ENCODE measurements at regions not wholly inside any gene's neighbourhood (a gene's known extent, or its start where the extent isn't known, plus 50 kb on each side); places are given as distances from the start of the nearest gene placed in this dataset.

- Mint-ChIP-seq H3K27ac (ENCODE audit: unreplicated experiment) (no peak overlapping the region), H3K4me1 (ENCODE audit: unreplicated experiment) (no peaks in the 10 kb centered on the region), H3K27me3 (ENCODE audit: unreplicated experiment) (peaks cover 9% of the 10 kb centered on the region), H3K36me3 (ENCODE audit: unreplicated experiment) (no peaks in the 10 kb centered on the region), H3K9me3 (ENCODE audit: unreplicated experiment) (peaks cover 17% of the 10 kb centered on the region), H3K4me3 (ENCODE audit: unreplicated experiment) (no peak overlapping the region)
- DNase-seq (ENCODE audit: extremely low spot score, unreplicated experiment), result no peak
- no peak for TF ChIP-seq CTCF (IDR thresholded peaks at IDR 0.05)
Observed at GRCh38 chr12:47517122-47517521, 188.7 kb downstream of the RPAP3 start.

GRCh38 chr12:47509398-47509851, 196.4 kb downstream of the RPAP3 start:
- DNase-seq (ENCODE audit: extremely low spot score, unreplicated experiment), result no peak
- Mint-ChIP-seq H3K4me3 (ENCODE audit: unreplicated experiment) (no peak overlapping the region), H3K4me1 (ENCODE audit: unreplicated experiment) (no peaks in the 10 kb centered on the region), H3K27ac (ENCODE audit: unreplicated experiment) (peak overlapping the region; percentile 8), H3K9me3 (ENCODE audit: unreplicated experiment) (peaks cover 5% of the 10 kb centered on the region), H3K27me3 (ENCODE audit: unreplicated experiment) (no peaks in the 10 kb centered on the region), H3K36me3 (ENCODE audit: unreplicated experiment) (no peaks in the 10 kb centered on the region)
- TF ChIP-seq CTCF (IDR thresholded peaks at IDR 0.05), result no peak

- no peak for DNase-seq (ENCODE audit: extremely low spot score, unreplicated experiment)
- Mint-ChIP-seq H3K4me1 (ENCODE audit: unreplicated experiment) (no peaks in the 10 kb centered on the region), H3K27ac (ENCODE audit: unreplicated experiment) (no peak overlapping the region), H3K36me3 (ENCODE audit: unreplicated experiment) (no peaks in the 10 kb centered on the region), H3K27me3 (ENCODE audit: unreplicated experiment) (peaks cover 4% of the 10 kb centered on the region), H3K9me3 (ENCODE audit: unreplicated experiment) (no peaks in the 10 kb centered on the region), H3K4me3 (ENCODE audit: unreplicated experiment) (no peak overlapping the region)
- no peak for TF ChIP-seq CTCF (IDR thresholded peaks at IDR 0.05)
Observed at GRCh38 chr12:47507221-47507620, 198.6 kb downstream of the RPAP3 start.

- Mint-ChIP-seq H3K27ac (ENCODE audit: unreplicated experiment) (no peak overlapping the region), H3K9me3 (ENCODE audit: unreplicated experiment) (peaks cover 5% of the 10 kb centered on the region), H3K36me3 (ENCODE audit: unreplicated experiment) (no peaks in the 10 kb centered on the region), H3K4me3 (ENCODE audit: unreplicated experiment) (no peak overlapping the region), H3K27me3 (ENCODE audit: unreplicated experiment) (peaks cover 16% of the 10 kb centered on the region), H3K4me1 (ENCODE audit: unreplicated experiment) (no peaks in the 10 kb centered on the region)
- no peak for TF ChIP-seq CTCF (IDR thresholded peaks at IDR 0.05)
- no peak for DNase-seq (ENCODE audit: extremely low spot score, unreplicated experiment)
Observed at GRCh38 chr12:47504775-47505446, 200.9 kb downstream of the RPAP3 start.

GRCh38 chr12:47493801-47494200, 212.0 kb downstream of the RPAP3 start:
- H3K27ac Mint-ChIP-seq (ENCODE audit: unreplicated experiment), result no peak overlapping the region
- no peaks in the 10 kb centered on the region for H3K36me3 Mint-ChIP-seq (ENCODE audit: unreplicated experiment)
- H3K4me1 Mint-ChIP-seq (ENCODE audit: unreplicated experiment), result no peaks in the 10 kb centered on the region
- no peaks in the 10 kb centered on the region for H3K9me3 Mint-ChIP-seq (ENCODE audit: unreplicated experiment)
- DNase-seq (ENCODE audit: extremely low spot score, unreplicated experiment), result no peak
- H3K27me3 Mint-ChIP-seq (ENCODE audit: unreplicated experiment), result peaks cover 52% of the 10 kb centered on the region
- TF ChIP-seq CTCF (IDR thresholded peaks at IDR 0.05), result no peak
- H3K4me3 Mint-ChIP-seq (ENCODE audit: unreplicated experiment), result no peak overlapping the region
